GM21526 (cell line): ENCODE measurements at regions not wholly inside any gene's neighbourhood (a gene's known extent, or its start where the extent isn't known, plus 50 kb on each side); places are given as distances from the start of the nearest gene placed in this dataset.

Source experiments
- ATAC-seq: cut with Tn5 transposase; IDR thresholded peaks from one replicate; pipeline ENCODE4 v1.9.1; 2021; ENCODE audit warnings: moderate library complexity; ENCODE audit not compliant: unreplicated experiment, low FRiP score

GRCh38 chr1:106447466-106447865, 609.0 kb upstream of the PRMT6 start:
- ATAC-seq, result no peak

- ATAC-seq, result no peak
Observed at GRCh38 chr1:106456832-106457231, 599.6 kb upstream of the PRMT6 start.

GRCh38 chr1:106457368-106457767, 599.1 kb upstream of the PRMT6 start:
- ATAC-seq, result no peak

- ATAC-seq, result no peak
Observed at GRCh38 chr1:106458866-106459265, 597.6 kb upstream of the PRMT6 start.

GRCh38 chr1:106459418-106459817, 597.1 kb upstream of the PRMT6 start:
- ATAC-seq, result no peak

- ATAC-seq, result no peak
Observed at GRCh38 chr1:106465666-106466065, 590.8 kb upstream of the PRMT6 start.

GRCh38 chr1:106480629-106481028, 575.8 kb upstream of the PRMT6 start:
- ATAC-seq, result no peak

- no peak for ATAC-seq
Observed at GRCh38 chr1:106492880-106493279, 563.6 kb upstream of the PRMT6 start.

- no peak for ATAC-seq
Observed at GRCh38 chr1:106494646-106495045, 561.8 kb upstream of the PRMT6 start.

GRCh38 chr1:106498238-106498637, 558.2 kb upstream of the PRMT6 start:
- ATAC-seq, result no peak

GRCh38 chr1:106502659-106503058, 553.8 kb upstream of the PRMT6 start:
- ATAC-seq, result no peak

GRCh38 chr1:106515375-106515774, 541.1 kb upstream of the PRMT6 start:
- no peak for ATAC-seq

- ATAC-seq, result no peak
Observed at GRCh38 chr1:106517224-106517623, 539.2 kb upstream of the PRMT6 start.

GRCh38 chr1:106523497-106523896, 533.0 kb upstream of the PRMT6 start:
- ATAC-seq, result no peak

- no peak for ATAC-seq
Observed at GRCh38 chr1:106524631-106525030, 531.8 kb upstream of the PRMT6 start.

GRCh38 chr1:106526650-106527049, 529.8 kb upstream of the PRMT6 start:
- ATAC-seq, result no peak

GRCh38 chr1:106534612-106535011, 521.9 kb upstream of the PRMT6 start:
- ATAC-seq, result no peak

- ATAC-seq, result no peak
Observed at GRCh38 chr1:106536741-106537140, 519.7 kb upstream of the PRMT6 start.

- no peak for ATAC-seq
Observed at GRCh38 chr1:106548726-106549125, 507.7 kb upstream of the PRMT6 start.

GRCh38 chr1:106554294-106554693, 502.2 kb upstream of the PRMT6 start:
- ATAC-seq, result no peak

GRCh38 chr1:106555571-106555970, 500.9 kb upstream of the PRMT6 start:
- ATAC-seq, result no peak

GRCh38 chr1:106564192-106564591, 492.3 kb upstream of the PRMT6 start:
- no peak for ATAC-seq

GRCh38 chr1:106568201-106568974, 488.1 kb upstream of the PRMT6 start:
- ATAC-seq, result no peak
